ENCODE measurements at regions not wholly inside any gene's neighbourhood (a gene's known extent, or its start where the extent isn't known, plus 50 kb on each side); places are given as distances from the start of the nearest gene placed in this dataset.

DNA sequence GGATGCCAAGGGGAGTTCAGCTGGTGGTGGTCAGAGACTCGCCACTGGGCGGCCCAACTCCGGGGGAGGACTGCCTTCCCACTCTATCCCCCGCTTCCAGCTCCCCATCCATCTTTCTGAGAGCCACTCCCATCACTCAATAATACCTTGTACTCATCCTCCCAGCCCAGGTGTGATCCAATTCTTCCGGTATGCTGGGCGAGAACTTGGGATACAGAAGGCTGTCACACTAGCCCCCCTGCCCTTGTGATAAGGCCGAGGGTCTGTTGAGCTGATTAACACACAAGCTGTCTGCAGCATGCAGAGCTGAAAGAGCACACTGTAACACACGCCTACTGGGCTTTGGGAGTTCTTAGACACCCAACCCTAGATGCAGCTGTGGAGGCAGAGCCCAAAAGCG, 460.4 kb upstream of the EEF2KMT start:
- TF ChIP-seq, protein P1, sequence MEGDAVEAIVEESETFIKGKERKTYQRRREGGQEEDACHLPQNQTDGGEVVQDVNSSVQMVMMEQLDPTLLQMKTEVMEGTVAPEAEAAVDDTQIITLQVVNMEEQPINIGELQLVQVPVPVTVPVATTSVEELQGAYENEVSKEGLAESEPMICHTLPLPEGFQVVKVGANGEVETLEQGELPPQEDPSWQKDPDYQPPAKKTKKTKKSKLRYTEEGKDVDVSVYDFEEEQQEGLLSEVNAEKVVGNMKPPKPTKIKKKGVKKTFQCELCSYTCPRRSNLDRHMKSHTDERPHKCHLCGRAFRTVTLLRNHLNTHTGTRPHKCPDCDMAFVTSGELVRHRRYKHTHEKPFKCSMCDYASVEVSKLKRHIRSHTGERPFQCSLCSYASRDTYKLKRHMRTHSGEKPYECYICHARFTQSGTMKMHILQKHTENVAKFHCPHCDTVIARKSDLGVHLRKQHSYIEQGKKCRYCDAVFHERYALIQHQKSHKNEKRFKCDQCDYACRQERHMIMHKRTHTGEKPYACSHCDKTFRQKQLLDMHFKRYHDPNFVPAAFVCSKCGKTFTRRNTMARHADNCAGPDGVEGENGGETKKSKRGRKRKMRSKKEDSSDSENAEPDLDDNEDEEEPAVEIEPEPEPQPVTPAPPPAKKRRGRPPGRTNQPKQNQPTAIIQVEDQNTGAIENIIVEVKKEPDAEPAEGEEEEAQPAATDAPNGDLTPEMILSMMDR (conservative IDR thresholded peaks at IDR 0.05; ENCODE audit: low read depth, low read length) = no peak
- TF ChIP-seq EZH2phosphoT487 (IDR thresholded peaks at IDR 0.05; ENCODE audit: borderline replicate concordance, low read length) (no peak), EZH2 (IDR thresholded peaks at IDR 0.05; ENCODE audit: low read length, unreplicated experiment) (no peak)
